BJ (cell line): ENCODE measurements at regions not wholly inside any gene's neighbourhood (a gene's known extent, or its start where the extent isn't known, plus 50 kb on each side); places are given as distances from the start of the nearest gene placed in this dataset.
"Not testable (repeated sequence)": the region's sequence is repeated elsewhere in the genome, so short reads cannot be mapped to it uniquely, and the experiment has no call there.

Source experiments
- CTCF ChIA-PET: fragments of 350-600 bp; formaldehyde crosslinking; extraction: SDS; loops from one replicate; lab custom pipeline; 2021; ENCODE audit warnings: antibody characterized with exemption, inconsistent platforms; lab: Yijun Ruan, JAX
- POLR2A ChIA-PET: fragments of 300-600 bp; sonication (Branson Sonifier 250); formaldehyde crosslinking; extraction: SDS; loops from one replicate; lab custom pipeline; 2021; ENCODE audit warnings: antibody characterized with exemption; lab: Charles Lee
- DNase-seq: peaks from one replicate; pipeline ENCODE4 v3.0.0-alpha.2; 2011; ENCODE audit warnings: low read depth
- H3K27me3 ChIP-seq: 2 replicates; pipeline ENCODE4 v1.6.0; 2011; ENCODE audit warnings: low read length; ENCODE audit not compliant: control insufficient read depth, insufficient read depth
- H3K36me3 ChIP-seq: 2 replicates; pipeline ENCODE4 v1.5.1; 2011; ENCODE audit warnings: low read length; ENCODE audit not compliant: control insufficient read depth, insufficient read depth
- H3K4me3 ChIP-seq: 2 replicates; pipeline ENCODE4 v1.5.1; 2011; ENCODE audit warnings: low read depth, mild to moderate bottlenecking, control low read depth, low read length
- CTCF ChIP-seq: IDR thresholded peaks from 2 replicates; pipeline ENCODE4 v1.5.1; 2011; ENCODE audit warnings: low read depth, mild to moderate bottlenecking, control low read depth, inconsistent platforms, low read length, moderate library complexity; ENCODE audit not compliant: insufficient read depth

- ChIA-PET POLR2A (no interaction called here), CTCF (no interaction called here)
- H3K36me3 ChIP-seq: no peaks in the 10 kb centered on the region
- H3K27me3 ChIP-seq: no peaks in the 10 kb centered on the region
- TF ChIP-seq CTCF: no peak
- DNase-seq: no peak
- no peak overlapping the region for H3K4me3 ChIP-seq
These were observed 331.9 kb upstream of the SFRP2 start for GRCh38 chr4:154120690-154121345.

- ChIA-PET POLR2A (no interaction called here), CTCF (interaction anchor here (1.1 kb wide), 2 partner anchors 10 to 336 kb away, joined by 3 to 4 read pairs; no protein-coding TSS in a partner anchor)
These were observed 331.3 kb upstream of the SFRP2 start for GRCh38 chr4:154120006-154120676.

DNA sequence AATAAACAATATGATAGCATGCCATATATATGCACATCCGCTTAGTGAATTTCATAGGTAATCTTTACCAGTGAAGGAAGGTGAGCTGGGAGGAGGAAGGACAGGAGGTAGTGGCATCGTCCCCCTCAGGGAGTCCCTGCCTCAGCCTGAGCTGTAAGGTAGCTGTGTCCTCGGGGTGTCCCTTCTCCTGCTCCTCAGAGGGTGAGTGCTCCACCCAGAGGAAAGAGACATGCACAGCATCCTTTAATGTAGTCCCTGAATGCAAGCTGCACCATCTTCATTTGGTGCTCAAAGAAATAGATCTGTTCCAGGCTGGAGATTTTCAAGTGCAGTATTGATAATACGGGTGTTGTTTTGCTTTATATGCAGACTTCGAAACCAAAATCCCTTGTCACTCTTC is 330.4 kb upstream of the SFRP2 start:
- Histone ChIP-seq H3K27me3 (no peaks in the 10 kb centered on the region), H3K4me3 (no peak overlapping the region), H3K36me3 (no peaks in the 10 kb centered on the region)
- no peak for DNase-seq
- peak; percentile 33; the same call in 1 of the 2 replicates for TF ChIP-seq CTCF
- ChIA-PET CTCF (interaction anchor here (1.1 to 1.3 kb wide), 4 partner anchors 11 to 369 kb away, joined by 3 to 4 read pairs (median 3); no protein-coding TSS in a partner anchor), POLR2A (no interaction called here)

More at GRCh38 chr4:154120006-154120676, 331.3 kb upstream of the SFRP2 start:
- no peak overlapping the region for H3K4me3 ChIP-seq
- DNase-seq: no peak
- no peaks in the 10 kb centered on the region for H3K27me3 ChIP-seq
- TF ChIP-seq CTCF: no peak
- H3K36me3 ChIP-seq: no peaks in the 10 kb centered on the region

DNA sequence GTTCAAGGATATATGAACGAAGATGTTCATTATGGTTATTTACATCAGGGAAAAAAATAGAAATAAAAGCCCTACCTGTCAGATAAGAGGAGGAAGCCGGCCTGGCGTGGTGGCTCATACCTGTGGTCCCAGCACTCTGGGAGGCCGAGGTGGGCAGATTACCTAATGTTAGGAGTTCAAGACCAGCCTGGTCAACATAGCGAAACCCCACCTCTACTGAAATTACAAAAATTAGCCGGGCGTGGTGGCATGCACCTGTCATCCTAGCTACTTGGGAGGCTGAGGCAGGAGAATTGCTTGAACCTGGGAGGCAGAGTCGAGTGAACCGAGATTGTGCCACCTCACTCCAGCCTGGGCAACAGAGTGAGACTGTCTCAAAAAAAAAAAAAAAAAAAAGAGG is 328.8 kb upstream of the SFRP2 start:
- CTCF ChIA-PET, DNase-seq, H3K36me3 ChIP-seq, H3K27me3 ChIP-seq, POLR2A ChIA-PET, H3K4me3 ChIP-seq: not testable (repeated sequence)

GRCh38 chr4:154107337-154107736 is 318.5 kb upstream of the SFRP2 start:
- Histone ChIP-seq H3K36me3 (no peaks in the 10 kb centered on the region), H3K4me3 (no peak overlapping the region), H3K27me3 (no peaks in the 10 kb centered on the region)
- DNase-seq: no peak
- no peak for TF ChIP-seq CTCF
- POLR2A ChIA-PET: no interaction called here
- CTCF ChIA-PET: no interaction called here
